Esophagus squamous epithelium (tissue), 5 donors: ENCODE measurements at regions not wholly inside any gene's neighbourhood (a gene's known extent, or its start where the extent isn't known, plus 50 kb on each side); places are given as distances from the start of the nearest gene placed in this dataset.

Source experiments
- DNase-seq: peaks from one replicate; lab custom pipeline; 2025; lab: John Stamatoyannopoulos, UW
- H3K27ac ChIP-seq, 4 donors: fragments of 200-600 bp; sonication (generic); one replicate each; pipeline ENCODE4 v1.5.1; 2016 to 2019; ENCODE audit warnings: mild to moderate bottlenecking in 1 of 4
- H3K27me3 ChIP-seq, 4 donors: fragments of 200-600 bp; sonication (generic); 1 replicate in 3 of 4; 2 replicates in 1 of 4; pipeline versions ENCODE4 v1.5.1 to v1.6.0; 2017 to 2021; ENCODE audit warnings: antibody characterized with exemption in 1 of 4
- H3K36me3 ChIP-seq, 3 donors: fragments of 200-600 bp; sonication (generic); one replicate each; pipeline ENCODE4 v1.5.1; 2016 to 2019
- H3K4me1 ChIP-seq, 3 donors: fragments of 200-600 bp; sonication (generic); one replicate each; pipeline ENCODE4 v1.5.1; 2017 to 2019
- H3K4me3 ChIP-seq, 4 donors: fragments of 200-600 bp; sonication (generic); 1 replicate in 3 of 4; 2 replicates in 1 of 4; pipeline ENCODE4 v1.5.1; 2016 to 2019; ENCODE audit warnings: mild to moderate bottlenecking in 2 of 4, moderate library complexity in 1 of 4
- H3K9me3 ChIP-seq, 3 donors: fragments of 200-600 bp; sonication (generic); one replicate each; pipeline ENCODE4 v1.5.1; 2016 to 2019
- POLR2A ChIP-seq, 4 donors: fragments of 450-650 bp; IDR thresholded peaks; one replicate each; pipeline ENCODE4 v1.6.1; 2017; ENCODE audit warnings: antibody characterized with exemption in 4 of 4, mild to moderate bottlenecking in 4 of 4, moderate library complexity in 3 of 4
- WGBS, 2 donors: methylation state at CpG; one replicate each; pipeline ENCODE4 v1.1.5; 2018; 5-methylcytosine and 5-hydroxymethylcytosine counted together
- intact Hi-C: fragments of 100-400 bp; cut with DNase I; formaldehyde crosslinking; loops from one replicate; pipeline ENCODE4 v1.15.0; 2022
- TF ChIP-seq, protein P1 (sequence below), 6 experiments: fragments of 450-650 bp in 4 of 6; fragments of 200-600 bp in 2 of 6; sonication (generic) in 2 of 6; IDR thresholded peaks; one replicate each; pipeline ENCODE4 v1.5.1; 2016 to 2019; ENCODE audit warnings: antibody characterized with exemption in 6 of 6, mild to moderate bottlenecking in 4 of 6, moderate library complexity in 4 of 6
- donor health status: DM: yes; HTN: yes; CAD: no.

DNA sequence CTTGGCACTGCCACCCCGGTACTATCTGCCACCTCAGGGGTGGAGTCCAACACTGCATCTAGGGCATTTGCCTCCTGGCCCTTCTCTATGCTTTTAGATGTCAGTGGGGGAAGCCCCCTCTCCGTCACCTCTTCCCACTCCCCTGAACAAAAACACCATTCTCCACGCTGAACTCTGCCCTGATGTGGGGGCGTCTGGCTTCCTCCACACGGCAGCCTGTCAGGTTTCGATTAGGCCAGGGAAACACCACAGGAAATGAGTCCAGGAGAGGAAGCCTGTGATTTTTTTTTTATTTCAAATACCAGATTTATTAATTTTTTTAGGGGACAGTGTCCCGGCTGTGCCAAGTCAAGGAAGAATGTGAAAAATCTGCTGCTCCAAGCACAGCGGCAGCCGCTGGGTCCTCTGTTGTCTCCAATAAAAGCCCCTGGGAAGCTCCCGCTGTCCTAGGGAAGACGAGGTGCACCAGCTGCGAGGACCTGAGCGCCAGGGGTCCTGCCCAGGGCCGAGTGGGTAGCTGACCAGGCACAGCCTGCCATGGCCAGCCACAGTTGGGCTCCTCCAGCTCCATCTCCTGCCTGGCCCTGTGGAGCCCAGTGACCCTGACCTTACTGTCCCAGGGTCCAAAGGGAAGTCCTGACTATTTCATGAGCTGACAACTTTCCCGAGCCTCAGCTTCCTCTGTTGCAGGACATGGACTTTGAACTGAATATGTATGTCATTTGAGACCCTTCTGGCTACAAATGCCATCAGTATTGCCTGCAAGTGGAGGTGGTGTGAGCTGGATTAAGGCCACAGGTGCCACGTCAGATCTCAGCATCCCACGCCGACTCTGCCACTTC is 336.7 kb downstream of the FOXL1 start:
- no peak for DNase-seq
- H3K4me1 ChIP-seq: no peaks in the 10 kb centered on the region
- no peaks in the 10 kb centered on the region for H3K36me3 ChIP-seq
- no peak for TF ChIP-seq POLR2A (IDR thresholded peaks at IDR 0.05)
- TF ChIP-seq, protein P1, sequence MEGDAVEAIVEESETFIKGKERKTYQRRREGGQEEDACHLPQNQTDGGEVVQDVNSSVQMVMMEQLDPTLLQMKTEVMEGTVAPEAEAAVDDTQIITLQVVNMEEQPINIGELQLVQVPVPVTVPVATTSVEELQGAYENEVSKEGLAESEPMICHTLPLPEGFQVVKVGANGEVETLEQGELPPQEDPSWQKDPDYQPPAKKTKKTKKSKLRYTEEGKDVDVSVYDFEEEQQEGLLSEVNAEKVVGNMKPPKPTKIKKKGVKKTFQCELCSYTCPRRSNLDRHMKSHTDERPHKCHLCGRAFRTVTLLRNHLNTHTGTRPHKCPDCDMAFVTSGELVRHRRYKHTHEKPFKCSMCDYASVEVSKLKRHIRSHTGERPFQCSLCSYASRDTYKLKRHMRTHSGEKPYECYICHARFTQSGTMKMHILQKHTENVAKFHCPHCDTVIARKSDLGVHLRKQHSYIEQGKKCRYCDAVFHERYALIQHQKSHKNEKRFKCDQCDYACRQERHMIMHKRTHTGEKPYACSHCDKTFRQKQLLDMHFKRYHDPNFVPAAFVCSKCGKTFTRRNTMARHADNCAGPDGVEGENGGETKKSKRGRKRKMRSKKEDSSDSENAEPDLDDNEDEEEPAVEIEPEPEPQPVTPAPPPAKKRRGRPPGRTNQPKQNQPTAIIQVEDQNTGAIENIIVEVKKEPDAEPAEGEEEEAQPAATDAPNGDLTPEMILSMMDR (IDR thresholded peaks at IDR 0.05): no peak
- intact Hi-C loops: no loop called here
- H3K27me3 ChIP-seq: peaks cover 0 to 26% (median 0%) of the 10 kb centered on the region in 4 donors
- no peaks in the 10 kb centered on the region for H3K9me3 ChIP-seq
- H3K27ac ChIP-seq: no peak overlapping the region
- H3K4me3 ChIP-seq: no peak overlapping the region
- 55 to 68% methylated on average over 9 to 15 of the region's 18 CpGs for WGBS, 2 donors

DNA sequence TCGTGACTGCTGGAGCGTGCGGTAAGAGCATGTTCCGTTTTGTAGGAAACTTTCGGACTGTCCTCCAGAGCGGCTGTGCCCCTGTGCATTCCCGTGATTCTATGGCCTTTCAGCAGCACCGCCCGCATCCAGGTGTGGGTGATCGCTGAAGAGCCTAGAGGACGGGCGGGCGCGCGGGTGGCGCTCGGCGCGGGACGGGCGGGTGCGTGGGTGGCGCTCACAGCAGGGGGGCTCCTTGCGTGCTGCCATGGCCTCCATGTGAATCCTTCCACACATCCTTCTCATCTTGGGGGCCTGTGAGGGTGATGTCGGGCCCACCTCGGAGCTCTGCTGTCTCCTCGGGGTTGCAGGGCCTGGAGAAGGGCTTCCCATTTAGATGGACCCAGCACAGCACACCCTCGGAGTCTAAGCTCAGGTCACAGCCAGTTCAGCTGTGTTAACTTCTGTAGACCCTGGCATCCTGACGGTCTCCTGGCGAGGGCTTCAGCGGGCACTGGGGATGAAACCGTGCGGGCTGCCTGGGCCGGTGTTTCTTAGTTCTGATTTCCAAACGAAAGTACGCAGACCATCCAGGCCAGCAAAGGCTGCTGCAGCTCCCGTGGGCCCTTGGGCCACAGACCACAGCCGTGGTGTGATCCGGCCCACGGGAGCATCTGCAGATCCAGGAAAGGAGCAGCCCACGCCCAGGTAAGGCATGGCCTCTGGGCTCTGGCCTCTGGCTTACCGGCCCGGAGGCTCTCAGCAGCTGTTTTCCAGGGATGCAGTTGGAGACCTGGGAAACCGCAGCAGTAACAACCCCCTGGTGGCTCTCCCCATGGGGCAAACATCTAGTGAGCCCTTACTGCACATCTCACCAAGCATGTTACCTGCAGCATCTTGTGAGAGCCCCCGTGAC is 339.4 kb downstream of the FOXL1 start:
- Histone ChIP-seq H3K4me3 (no peak overlapping the region), H3K4me1 (no peaks in the 10 kb centered on the region), H3K27ac (no peak overlapping the region), H3K9me3 (peaks cover 0 to 8% (median 5%) of the 10 kb centered on the region in 3 donors), H3K36me3 (no peaks in the 10 kb centered on the region), H3K27me3 (peaks cover 0 to 42% (median 0%) of the 10 kb centered on the region in 4 donors)
- TF ChIP-seq, protein P1 (IDR thresholded peaks at IDR 0.05): no peak
- no peak for TF ChIP-seq POLR2A (IDR thresholded peaks at IDR 0.05)
- no peak for DNase-seq
- intact Hi-C loops: no loop called here
- 94 to 96% methylated on average over 12 to 22 of the region's 45 CpGs for whole genome bisulfite sequencing, 2 donors

DNA sequence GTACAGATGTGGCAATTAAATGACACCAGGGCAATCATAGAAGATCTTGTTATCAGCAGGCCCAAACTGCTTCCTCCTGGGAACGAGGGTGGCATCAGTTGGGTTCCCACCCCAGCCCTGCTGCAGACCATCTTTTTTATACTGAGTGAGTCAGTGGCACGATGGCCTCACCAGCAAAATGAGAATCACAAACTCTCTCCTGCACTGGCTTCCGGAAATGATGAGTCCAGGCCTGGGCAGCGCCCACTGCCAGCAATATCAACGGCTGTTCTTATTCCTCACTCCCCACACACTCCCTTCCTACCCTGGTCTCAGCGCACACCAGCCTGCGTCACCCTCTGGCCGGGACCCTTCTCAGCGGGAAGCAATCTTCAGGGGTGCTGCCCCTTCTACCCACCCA is 340.3 kb downstream of the FOXL1 start:
- H3K27me3 ChIP-seq: peaks cover 0 to 44% (median 0%) of the 10 kb centered on the region in 4 donors
- no peak for DNase-seq
- H3K36me3 ChIP-seq: no peaks in the 10 kb centered on the region
- TF ChIP-seq, protein P1 (IDR thresholded peaks at IDR 0.05): no peak
- TF ChIP-seq POLR2A (IDR thresholded peaks at IDR 0.05): no peak
- no peak overlapping the region for H3K4me3 ChIP-seq
- peaks cover 0 to 8% (median 5%) of the 10 kb centered on the region in 3 donors for H3K9me3 ChIP-seq
- no peaks in the 10 kb centered on the region for H3K4me1 ChIP-seq
- intact Hi-C loops: no loop called here
- 70 to 84% methylated on average over 9 of the region's 9 CpGs for WGBS, 2 donors
- H3K27ac ChIP-seq: no peak overlapping the region

DNA sequence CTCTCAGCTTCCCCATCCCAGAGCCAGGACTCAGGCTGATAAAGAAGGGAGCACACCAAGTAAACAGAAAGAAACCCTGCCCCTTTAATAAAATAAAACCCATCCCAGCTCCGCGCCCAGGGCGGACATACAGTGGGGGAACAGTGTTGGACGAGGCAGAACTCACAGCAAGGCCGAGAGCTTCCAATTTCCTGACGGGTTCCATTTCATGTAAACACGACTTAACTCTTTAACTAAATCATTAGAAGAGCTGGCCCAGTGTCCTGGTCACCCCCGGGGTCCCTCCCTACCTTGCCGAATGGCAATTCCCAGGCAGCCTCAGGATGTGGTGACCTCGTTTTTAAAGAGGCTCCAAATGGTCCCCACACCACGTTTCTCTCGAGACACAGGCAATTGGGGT is 340.7 kb downstream of the FOXL1 start:
- H3K4me1 ChIP-seq: no peaks in the 10 kb centered on the region
- DNase-seq: no peak
- no peak overlapping the region for H3K27ac ChIP-seq
- H3K4me3 ChIP-seq: no peak overlapping the region
- TF ChIP-seq POLR2A (IDR thresholded peaks at IDR 0.05): no peak
- TF ChIP-seq, protein P1 (IDR thresholded peaks at IDR 0.05): no peak
- WGBS, 2 donors: 54 to 60% methylated on average over 5 to 12 of the region's 12 CpGs
- H3K36me3 ChIP-seq: no peaks in the 10 kb centered on the region
- H3K27me3 ChIP-seq: peaks cover 0 to 49% (median 0%) of the 10 kb centered on the region in 4 donors
- intact Hi-C loops: no loop called here
- peaks cover 0 to 8% (median 5%) of the 10 kb centered on the region in 3 donors for H3K9me3 ChIP-seq
